ENCODE measurements at regions not wholly inside any gene's neighbourhood (a gene's known extent, or its start where the extent isn't known, plus 50 kb on each side); places are given as distances from the start of the nearest gene placed in this dataset.

- TF ChIP-seq TAF1 (IDR thresholded peaks at IDR 0.05; ENCODE audit: borderline replicate concordance, insufficient read depth, low read length): no peak
- TF ChIP-seq FOXP2 (optimal IDR thresholded peaks at IDR 0.05; ENCODE audit: borderline replicate concordance, extremely low read depth, extremely low read length, insufficient read depth): no peak
- no peak for TF ChIP-seq REST (IDR thresholded peaks at IDR 0.05; ENCODE audit: insufficient read depth in 1 of 2, low read depth in 2 of 2, low read length in 2 of 2)
- no peak for TF ChIP-seq SIN3A (IDR thresholded peaks at IDR 0.05; ENCODE audit: borderline replicate concordance, insufficient read depth, low read length)
- no peak for TF ChIP-seq POLR2AphosphoS5 (IDR thresholded peaks at IDR 0.05; ENCODE audit: low read depth, low read length)
These were observed 494.3 kb downstream of the COG6 start for GRCh38 chr13:40149611-40150274.

GRCh38 chr13:40151673-40152072 lies 496.2 kb downstream of the COG6 start:
- TF ChIP-seq SIN3A (IDR thresholded peaks at IDR 0.05; ENCODE audit: borderline replicate concordance, insufficient read depth, low read length): no peak
- no peak for TF ChIP-seq TAF1 (IDR thresholded peaks at IDR 0.05; ENCODE audit: borderline replicate concordance, insufficient read depth, low read length)
- TF ChIP-seq FOXP2 (optimal IDR thresholded peaks at IDR 0.05; ENCODE audit: borderline replicate concordance, extremely low read depth, extremely low read length, insufficient read depth): no peak
- TF ChIP-seq POLR2AphosphoS5 (IDR thresholded peaks at IDR 0.05; ENCODE audit: low read depth, low read length): no peak

GRCh38 chr13:40152145-40152544 lies 496.7 kb downstream of the COG6 start:
- no peak for TF ChIP-seq POLR2AphosphoS5 (IDR thresholded peaks at IDR 0.05; ENCODE audit: low read depth, low read length)
- no peak for TF ChIP-seq FOXP2 (optimal IDR thresholded peaks at IDR 0.05; ENCODE audit: borderline replicate concordance, extremely low read depth, extremely low read length, insufficient read depth)
- no peak for TF ChIP-seq REST (IDR thresholded peaks at IDR 0.05; ENCODE audit: insufficient read depth in 1 of 2, low read depth in 2 of 2, low read length in 2 of 2)
- no peak for TF ChIP-seq TAF1 (IDR thresholded peaks at IDR 0.05; ENCODE audit: borderline replicate concordance, insufficient read depth, low read length)
- no peak for TF ChIP-seq SIN3A (IDR thresholded peaks at IDR 0.05; ENCODE audit: borderline replicate concordance, insufficient read depth, low read length)

GRCh38 chr13:40152922-40153321 lies 497.5 kb downstream of the COG6 start:
- TF ChIP-seq REST (IDR thresholded peaks at IDR 0.05; ENCODE audit: insufficient read depth in 1 of 2, low read depth in 2 of 2, low read length in 2 of 2): no peak
- TF ChIP-seq POLR2AphosphoS5 (IDR thresholded peaks at IDR 0.05; ENCODE audit: low read depth, low read length): no peak
- TF ChIP-seq SIN3A (IDR thresholded peaks at IDR 0.05; ENCODE audit: borderline replicate concordance, insufficient read depth, low read length): no peak
- TF ChIP-seq TAF1 (IDR thresholded peaks at IDR 0.05; ENCODE audit: borderline replicate concordance, insufficient read depth, low read length): no peak
- no peak for TF ChIP-seq FOXP2 (optimal IDR thresholded peaks at IDR 0.05; ENCODE audit: borderline replicate concordance, extremely low read depth, extremely low read length, insufficient read depth)

GRCh38 chr13:40153516-40153915 lies 498.1 kb downstream of the COG6 start:
- TF ChIP-seq POLR2AphosphoS5 (IDR thresholded peaks at IDR 0.05; ENCODE audit: low read depth, low read length): no peak
- TF ChIP-seq TAF1 (IDR thresholded peaks at IDR 0.05; ENCODE audit: borderline replicate concordance, insufficient read depth, low read length): no peak
- TF ChIP-seq SIN3A (IDR thresholded peaks at IDR 0.05; ENCODE audit: borderline replicate concordance, insufficient read depth, low read length): no peak
- TF ChIP-seq FOXP2 (optimal IDR thresholded peaks at IDR 0.05; ENCODE audit: borderline replicate concordance, extremely low read depth, extremely low read length, insufficient read depth): no peak
- no peak for TF ChIP-seq REST (IDR thresholded peaks at IDR 0.05; ENCODE audit: insufficient read depth in 1 of 2, low read depth in 2 of 2, low read length in 2 of 2)

Data from PFSK-1 (cell line).